ENCODE measurements at regions not wholly inside any gene's neighbourhood (a gene's known extent, or its start where the extent isn't known, plus 50 kb on each side); places are given as distances from the start of the nearest gene placed in this dataset.

- no peak for DNase-seq (ENCODE audit: low spot score)
Measured at GRCh38 chr1:36675931-36676562, 193.3 kb upstream of the CSF3R start.

- DNase-seq (ENCODE audit: low spot score) = no peak
Measured at GRCh38 chr1:36675106-36675505, 192.4 kb upstream of the CSF3R start.

GRCh38 chr1:36673202-36673601, 190.5 kb upstream of the CSF3R start:
- DNase-seq (ENCODE audit: low spot score) = no peak

GRCh38 chr1:36669262-36669661, 186.5 kb upstream of the CSF3R start:
- no peak for DNase-seq (ENCODE audit: low spot score)

GRCh38 chr1:36667836-36668235, 185.1 kb upstream of the CSF3R start:
- DNase-seq (ENCODE audit: low spot score) = no peak

GRCh38 chr1:36667256-36667655, 184.5 kb upstream of the CSF3R start:
- DNase-seq (ENCODE audit: low spot score) = no peak

GRCh38 chr1:36665478-36666080, 182.9 kb upstream of the CSF3R start:
- no peak for DNase-seq (ENCODE audit: low spot score)

GRCh38 chr1:36664571-36665287, 182.0 kb upstream of the CSF3R start:
- no peak for DNase-seq (ENCODE audit: low spot score)

- DNase-seq (ENCODE audit: low spot score) = no peak
Measured at GRCh38 chr1:36663772-36664430, 181.2 kb upstream of the CSF3R start.

- DNase-seq (ENCODE audit: low spot score) = no peak
Measured at GRCh38 chr1:36658838-36659237, 176.1 kb upstream of the CSF3R start.

GRCh38 chr1:36657826-36658225, 175.1 kb upstream of the CSF3R start:
- DNase-seq (ENCODE audit: low spot score) = no peak

GRCh38 chr1:36656838-36657237, 174.1 kb upstream of the CSF3R start:
- DNase-seq (ENCODE audit: low spot score) = no peak

- DNase-seq (ENCODE audit: low spot score) = no peak
Measured at GRCh38 chr1:36656271-36656670, 173.6 kb upstream of the CSF3R start.

- DNase-seq (ENCODE audit: low spot score) = no peak
Measured at GRCh38 chr1:36654586-36654985, 171.9 kb upstream of the CSF3R start.

- no peak for DNase-seq (ENCODE audit: low spot score)
Measured at GRCh38 chr1:36653850-36654249, 171.1 kb upstream of the CSF3R start.

GRCh38 chr1:36652586-36652985, 169.9 kb upstream of the CSF3R start:
- DNase-seq (ENCODE audit: low spot score) = no peak

- no peak for DNase-seq (ENCODE audit: low spot score)
Measured at GRCh38 chr1:36652011-36652410, 169.3 kb upstream of the CSF3R start.

- DNase-seq (ENCODE audit: low spot score) = no peak
Measured at GRCh38 chr1:36651176-36651910, 168.6 kb upstream of the CSF3R start.

GRCh38 chr1:36650200-36651065, 167.7 kb upstream of the CSF3R start:
- DNase-seq (ENCODE audit: low spot score) = peak; percentile 55

- DNase-seq (ENCODE audit: low spot score) = no peak
Measured at GRCh38 chr1:36645867-36646266, 163.2 kb upstream of the CSF3R start.

GRCh38 chr1:36644556-36644955, 161.8 kb upstream of the CSF3R start:
- no peak for DNase-seq (ENCODE audit: low spot score)

Measured in hepatic stellate cell (primary cell).